Erythroblast (primary cell): ENCODE measurements at regions not wholly inside any gene's neighbourhood (a gene's known extent, or its start where the extent isn't known, plus 50 kb on each side); places are given as distances from the start of the nearest gene placed in this dataset.
"Not testable (repeated sequence)": the region's sequence is repeated elsewhere in the genome, so short reads cannot be mapped to it uniquely, and the experiment has no call there.

Experiments used
- DNase-seq, 2 experiments: peaks; one replicate each; lab custom pipeline; 2025; lab: John Stamatoyannopoulos, UW
- GATA1 ChIP-seq: IDR thresholded peaks from 2 replicates; pipeline ENCODE4 v1.6.1; 2011; ENCODE audit warnings: low read depth, mild to moderate bottlenecking, control low read depth, low read length, moderate library complexity
- POLR2A ChIP-seq: IDR thresholded peaks from 2 replicates; pipeline ENCODE4 v1.6.1; 2011; ENCODE audit warnings: mild to moderate bottlenecking, low read length

- no peak for DNase-seq
- TF ChIP-seq GATA1 (no peak), POLR2A (no peak)
Measured at GRCh38 chr6:138651491-138651890, 122.1 kb upstream of the CCDC28A start.

GRCh38 chr6:138652824-138653223 lies 120.7 kb upstream of the CCDC28A start:
- no peak for DNase-seq
- TF ChIP-seq GATA1 (no peak), POLR2A (no peak)

GRCh38 chr6:138653435-138653834 lies 120.1 kb upstream of the CCDC28A start:
- no peak for DNase-seq
- TF ChIP-seq GATA1 = no peak
- no peak for TF ChIP-seq POLR2A

GRCh38 chr6:138654715-138655634 lies 118.6 kb upstream of the CCDC28A start:
- DNase-seq = no peak
- TF ChIP-seq GATA1 = no peak
- TF ChIP-seq POLR2A = no peak

GRCh38 chr6:138655828-138656227 lies 117.7 kb upstream of the CCDC28A start:
- no peak for DNase-seq
- TF ChIP-seq GATA1 (no peak), POLR2A (no peak)

- TF ChIP-seq GATA1 (no peak), POLR2A (no peak)
- DNase-seq = no peak
Measured at GRCh38 chr6:138656364-138657064, 117.1 kb upstream of the CCDC28A start.

- no peak for DNase-seq
- TF ChIP-seq GATA1 (no peak), POLR2A (no peak)
Measured at GRCh38 chr6:138657065-138657425, 116.5 kb upstream of the CCDC28A start.

GRCh38 chr6:138659998-138660397 lies 113.6 kb upstream of the CCDC28A start:
- DNase-seq = no peak
- TF ChIP-seq GATA1 (no peak), POLR2A (no peak)

- TF ChIP-seq GATA1 = no peak
- no peak for TF ChIP-seq POLR2A
- no peak for DNase-seq
Measured at GRCh38 chr6:138662471-138662870, 111.1 kb upstream of the CCDC28A start.

- TF ChIP-seq GATA1 (no peak), POLR2A (no peak)
- DNase-seq = no peak
Measured at GRCh38 chr6:138663892-138664291, 109.7 kb upstream of the CCDC28A start.

GRCh38 chr6:138664745-138665144 lies 108.8 kb upstream of the CCDC28A start:
- no peak for DNase-seq
- no peak for TF ChIP-seq POLR2A
- no peak for TF ChIP-seq GATA1

- DNase-seq = no peak
- TF ChIP-seq GATA1 (no peak), POLR2A (no peak)
Measured at GRCh38 chr6:138666636-138667035, 106.9 kb upstream of the CCDC28A start.

- DNase-seq = no peak
- no peak for TF ChIP-seq GATA1
Measured at GRCh38 chr6:138667408-138667807, 106.2 kb upstream of the CCDC28A start.

GRCh38 chr6:138671351-138671750 lies 102.2 kb upstream of the CCDC28A start:
- TF ChIP-seq GATA1 (no peak), POLR2A (no peak)
- no peak for DNase-seq

- TF ChIP-seq POLR2A (no peak), GATA1 (no peak)
Measured at GRCh38 chr6:138673346-138674014, 100.1 kb upstream of the CCDC28A start.

GRCh38 chr6:138674444-138674843 lies 99.1 kb upstream of the CCDC28A start:
- DNase-seq = not testable (repeated sequence)

More at GRCh38 chr6:138673346-138674014, 100.1 kb upstream of the CCDC28A start:
- DNase-seq = no peak
